Activated CD8-positive, alpha-beta T cell treated with anti-CD3 and anti-CD28 coated beads for 36 hours (primary cell): ENCODE measurements at regions not wholly inside any gene's neighbourhood (a gene's known extent, or its start where the extent isn't known, plus 50 kb on each side); places are given as distances from the start of the nearest gene placed in this dataset.
"Not testable (repeated sequence)": the region's sequence is repeated elsewhere in the genome, so short reads cannot be mapped to it uniquely, and the experiment has no call there.

Experiments used
- ATAC-seq: fragments of 200-7000 bp; cut with Tn5 transposase; one replicate; pipeline ENCODE4 v1.10.0; 2021; ENCODE audit warnings: mild to moderate bottlenecking, moderate library complexity
- CTCF ChIA-PET: fragments of 350-600 bp; sonication (Branson Sonifier 250); formaldehyde crosslinking; loops from one replicate; lab custom pipeline; 2021; ENCODE audit warnings: antibody characterized with exemption; lab: Charles Lee
- POLR2A ChIA-PET: fragments of 350-600 bp; sonication (Branson Sonifier 250); formaldehyde crosslinking; loops from one replicate; lab custom pipeline; 2021; ENCODE audit warnings: antibody characterized with exemption; lab: Charles Lee
- DNase-seq: peaks from one replicate; pipeline ENCODE4 v3.0.0-alpha.2; 2020
- H3K27ac Mint-ChIP-seq: one replicate; pipeline ENCODE4 v1.8.0; 2021; ENCODE audit warnings: mild to moderate bottlenecking, mixed read lengths
- H3K27me3 Mint-ChIP-seq: one replicate; pipeline ENCODE4 v1.8.0; 2021; ENCODE audit warnings: mixed read lengths
- H3K36me3 Mint-ChIP-seq: one replicate; pipeline ENCODE4 v1.8.0; 2021; ENCODE audit warnings: low read depth, mixed read lengths
- H3K4me1 Mint-ChIP-seq: one replicate; pipeline ENCODE4 v1.8.0; 2021; ENCODE audit warnings: low read depth, mixed read lengths
- H3K4me3 Mint-ChIP-seq: one replicate; pipeline ENCODE4 v1.8.0; 2021; ENCODE audit warnings: mild to moderate bottlenecking, moderate library complexity, mixed read lengths
- H3K9me3 Mint-ChIP-seq: one replicate; pipeline ENCODE4 v1.8.0; 2021; ENCODE audit warnings: mixed read lengths
- intact Hi-C: fragments of 100-400 bp; cut with micrococcal nuclease; formaldehyde crosslinking; loops from one replicate; pipeline ENCODE4 v1.10.0; 2022
- TF ChIP-seq, protein P1 (sequence below): fragments of 200-600 bp; IDR thresholded peaks from one replicate; pipeline ENCODE4 v1.8.0; 2022; ENCODE audit warnings: antibody characterized with exemption, mild to moderate bottlenecking

- Mint-ChIP-seq H3K9me3 (peaks cover 10% of the 10 kb centered on the region), H3K27me3 (no peaks in the 10 kb centered on the region), H3K36me3 (no peaks in the 10 kb centered on the region), H3K4me1 (no peaks in the 10 kb centered on the region), H3K27ac (no peak overlapping the region), H3K4me3 (no peak overlapping the region)
- ChIA-PET POLR2A (no interaction called here), CTCF (interaction anchor here (0.5 kb wide), 1 partner anchor 235 kb away, joined by 3 read pairs; no protein-coding TSS in a partner anchor)
- TF ChIP-seq, protein P1, sequence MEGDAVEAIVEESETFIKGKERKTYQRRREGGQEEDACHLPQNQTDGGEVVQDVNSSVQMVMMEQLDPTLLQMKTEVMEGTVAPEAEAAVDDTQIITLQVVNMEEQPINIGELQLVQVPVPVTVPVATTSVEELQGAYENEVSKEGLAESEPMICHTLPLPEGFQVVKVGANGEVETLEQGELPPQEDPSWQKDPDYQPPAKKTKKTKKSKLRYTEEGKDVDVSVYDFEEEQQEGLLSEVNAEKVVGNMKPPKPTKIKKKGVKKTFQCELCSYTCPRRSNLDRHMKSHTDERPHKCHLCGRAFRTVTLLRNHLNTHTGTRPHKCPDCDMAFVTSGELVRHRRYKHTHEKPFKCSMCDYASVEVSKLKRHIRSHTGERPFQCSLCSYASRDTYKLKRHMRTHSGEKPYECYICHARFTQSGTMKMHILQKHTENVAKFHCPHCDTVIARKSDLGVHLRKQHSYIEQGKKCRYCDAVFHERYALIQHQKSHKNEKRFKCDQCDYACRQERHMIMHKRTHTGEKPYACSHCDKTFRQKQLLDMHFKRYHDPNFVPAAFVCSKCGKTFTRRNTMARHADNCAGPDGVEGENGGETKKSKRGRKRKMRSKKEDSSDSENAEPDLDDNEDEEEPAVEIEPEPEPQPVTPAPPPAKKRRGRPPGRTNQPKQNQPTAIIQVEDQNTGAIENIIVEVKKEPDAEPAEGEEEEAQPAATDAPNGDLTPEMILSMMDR, result no peak
- DNase-seq (no peak), ATAC-seq (no peak)
- intact Hi-C loops, result no loop called here
Measured at GRCh38 chr4:64747919-64748715, 338.9 kb upstream of the TECRL start.

GRCh38 chr4:64738240-64738639 lies 329.0 kb upstream of the TECRL start:
- DNase-seq, result no peak
- no peak for ATAC-seq
- CTCF ChIA-PET, result no interaction called here
- Mint-ChIP-seq H3K27ac (no peak overlapping the region), H3K4me3 (no peak overlapping the region), H3K4me1 (no peaks in the 10 kb centered on the region), H3K9me3 (no peaks in the 10 kb centered on the region), H3K36me3 (no peaks in the 10 kb centered on the region), H3K27me3 (no peaks in the 10 kb centered on the region)
- intact Hi-C loops, result no loop called here
- POLR2A ChIA-PET, result no interaction called here
- TF ChIP-seq, protein P1, result no peak

DNA sequence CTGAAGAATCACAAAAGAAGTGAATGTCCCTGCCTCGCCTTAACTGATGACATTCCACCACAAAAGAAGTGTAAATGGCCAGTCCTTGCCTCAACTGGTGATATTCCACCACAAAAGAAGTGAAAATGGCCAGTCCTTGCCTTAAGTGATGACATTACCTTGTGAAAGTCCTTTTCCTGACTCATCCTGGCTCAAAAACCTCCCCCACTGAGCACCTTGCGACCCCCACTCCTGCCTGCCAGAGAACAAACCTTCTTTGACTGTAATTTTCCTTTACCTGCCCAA lies 328.5 kb upstream of the TECRL start:
- CTCF ChIA-PET, DNase-seq, H3K4me3 Mint-ChIP-seq, H3K9me3 Mint-ChIP-seq, H3K36me3 Mint-ChIP-seq, H3K4me1 Mint-ChIP-seq, POLR2A ChIA-PET, intact Hi-C loops, ATAC-seq, H3K27me3 Mint-ChIP-seq, H3K27ac Mint-ChIP-seq: not testable (repeated sequence)

GRCh38 chr4:64737026-64737853 lies 328.0 kb upstream of the TECRL start:
- Mint-ChIP-seq H3K4me1 (no peaks in the 10 kb centered on the region), H3K4me3 (no peak overlapping the region), H3K9me3 (peaks cover 6% of the 10 kb centered on the region), H3K27me3 (no peaks in the 10 kb centered on the region), H3K36me3 (no peaks in the 10 kb centered on the region), H3K27ac (no peak overlapping the region)
- DNase-seq, result no peak
- CTCF ChIA-PET, result no interaction called here
- POLR2A ChIA-PET, result no interaction called here
- intact Hi-C loops, result no loop called here
- no peak for ATAC-seq
- TF ChIP-seq, protein P1, result no peak

GRCh38 chr4:64729561-64729960 lies 320.3 kb upstream of the TECRL start:
- no peak for DNase-seq
- Mint-ChIP-seq H3K27ac (no peak overlapping the region), H3K9me3 (peaks cover 10% of the 10 kb centered on the region), H3K4me1 (no peaks in the 10 kb centered on the region), H3K27me3 (no peaks in the 10 kb centered on the region), H3K4me3 (no peak overlapping the region), H3K36me3 (no peaks in the 10 kb centered on the region)
- intact Hi-C loops, result no loop called here
- CTCF ChIA-PET, result interaction anchor here (0.8 kb wide), 1 partner anchor 157 kb away, joined by 4 read pairs; no protein-coding TSS in a partner anchor
- TF ChIP-seq, protein P1, result no peak
- no peak for ATAC-seq
- POLR2A ChIA-PET, result no interaction called here
